NT2/D1 (cell line): ENCODE measurements at regions not wholly inside any gene's neighbourhood (a gene's known extent, or its start where the extent isn't known, plus 50 kb on each side); places are given as distances from the start of the nearest gene placed in this dataset.

ENCODE experiments used
- SUZ12 ChIP-seq: IDR thresholded peaks from 2 replicates; pipeline ENCODE4 v1.6.1; 2011; ENCODE audit not compliant: insufficient read length, insufficient read depth; ENCODE audit errors: extremely low read depth
- YY1 ChIP-seq: IDR thresholded peaks from 2 replicates; pipeline ENCODE4 v1.6.1; 2011; ENCODE audit not compliant: insufficient read length, insufficient read depth
- ZNF274 ChIP-seq: IDR thresholded peaks from 2 replicates; pipeline ENCODE4 v1.6.1; 2011; ENCODE audit warnings: mild to moderate bottlenecking, low read depth, low read length

- TF ChIP-seq SUZ12 (no peak), ZNF274 (no peak), YY1 (no peak)
Observed at GRCh38 chrX:140608111-140608510, 101.4 kb upstream of the LINC00632 start.
